ENCODE measurements at regions not wholly inside any gene's neighbourhood (a gene's known extent, or its start where the extent isn't known, plus 50 kb on each side); places are given as distances from the start of the nearest gene placed in this dataset.

- WGBS, 4 donors: 75 to 84% (median 79%) methylated on average over 3 of the region's 3 CpGs
- Histone ChIP-seq H3K4me1 (replicated peaks in 1 of 2) (peaks cover 0 to 6% of the 10 kb centered on the region in 2 donors), H3K27me3 (no peaks in the 10 kb centered on the region), H3K27ac (no peak overlapping the region), H3K4me3 (no peak overlapping the region), H3K36me3 (replicated peaks in 1 of 2) (no peaks in the 10 kb centered on the region), H3K9me3 (replicated peaks in 1 of 3) (no peaks in the 10 kb centered on the region)
- DNase-seq: no peak
- intact Hi-C loops (cut with DNase I): no loop called here
- TF ChIP-seq POLR2A (IDR thresholded peaks at IDR 0.05) (no peak), CTCF (IDR thresholded peaks at IDR 0.05) (no peak)
Measured at GRCh38 chr10:33673839-33674415, 339.5 kb upstream of the NRP1 start.

DNA sequence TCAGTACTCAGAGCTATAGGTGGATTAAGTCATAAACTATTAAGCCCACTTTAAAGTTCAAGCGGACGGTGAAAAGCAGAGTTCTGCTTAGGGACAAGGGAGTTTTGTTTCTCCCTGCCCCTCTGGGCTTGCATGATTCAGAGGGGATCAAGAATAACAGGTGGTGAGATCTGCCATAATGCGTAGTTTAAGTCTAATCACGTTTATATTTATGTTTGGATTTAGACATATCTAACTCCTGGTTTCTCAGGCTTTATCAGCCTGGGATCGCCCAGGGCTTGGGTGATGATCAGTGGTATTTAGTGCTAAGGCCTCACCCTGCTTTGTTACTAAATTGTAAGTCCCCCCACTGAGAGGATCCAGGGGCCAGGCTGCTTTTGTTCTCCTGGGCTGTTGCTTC is 335.4 kb upstream of the NRP1 start:
- no peaks in the 10 kb centered on the region for H3K4me1 ChIP-seq (replicated peaks in 1 of 2)
- no peak overlapping the region for H3K27ac ChIP-seq
- 85 to 93% (median 89%) methylated on average over 5 of the region's 5 CpGs for WGBS, 4 donors
- DNase-seq: no peak
- H3K36me3 ChIP-seq (replicated peaks in 1 of 2): no peaks in the 10 kb centered on the region
- no peaks in the 10 kb centered on the region for H3K27me3 ChIP-seq
- H3K9me3 ChIP-seq (replicated peaks in 1 of 3): no peaks in the 10 kb centered on the region
- intact Hi-C loops (cut with DNase I): no loop called here
- TF ChIP-seq CTCF (IDR thresholded peaks at IDR 0.05): no peak
- TF ChIP-seq POLR2A (IDR thresholded peaks at IDR 0.05): no peak
- no peak overlapping the region for H3K4me3 ChIP-seq

- DNase-seq: no peak
- Histone ChIP-seq H3K9me3 (replicated peaks in 1 of 3) (no peaks in the 10 kb centered on the region), H3K4me3 (no peak overlapping the region), H3K36me3 (replicated peaks in 1 of 2) (no peaks in the 10 kb centered on the region), H3K27ac (no peak overlapping the region), H3K4me1 (replicated peaks in 1 of 2) (no peaks in the 10 kb centered on the region), H3K27me3 (no peaks in the 10 kb centered on the region)
- intact Hi-C loops (cut with DNase I): no loop called here
- TF ChIP-seq CTCF (IDR thresholded peaks at IDR 0.05) (no peak), POLR2A (IDR thresholded peaks at IDR 0.05) (no peak)
- 84 to 93% (median 87%) methylated on average over 5 of the region's 5 CpGs for WGBS, 4 donors
Measured at GRCh38 chr10:33666686-33667480, 332.4 kb upstream of the NRP1 start.

- H3K27me3 ChIP-seq: no peaks in the 10 kb centered on the region
- H3K4me3 ChIP-seq: no peak overlapping the region
- no peak overlapping the region for H3K27ac ChIP-seq
- H3K36me3 ChIP-seq (replicated peaks in 1 of 2): no peaks in the 10 kb centered on the region
- no peaks in the 10 kb centered on the region for H3K9me3 ChIP-seq (replicated peaks in 1 of 3)
- peaks cover 6 to 8% of the 10 kb centered on the region in 2 donors for H3K4me1 ChIP-seq (replicated peaks in 1 of 2)
- no peak for DNase-seq
- TF ChIP-seq POLR2A (IDR thresholded peaks at IDR 0.05) (no peak), CTCF (IDR thresholded peaks at IDR 0.05) (no peak)
- intact Hi-C loops (cut with DNase I): no loop called here
Measured at GRCh38 chr10:33665501-33665900, 331.0 kb upstream of the NRP1 start.

Data from adrenal gland (tissue), 9 donors.